Stomach (tissue), 4 donors: ENCODE measurements at regions not wholly inside any gene's neighbourhood (a gene's known extent, or its start where the extent isn't known, plus 50 kb on each side); places are given as distances from the start of the nearest gene placed in this dataset.

Source experiments
- CTCF ChIP-seq, 7 experiments: fragments of 450-650 bp in 4 of 7; fragments of 200-600 bp in 3 of 7; sonication (generic) in 3 of 7; IDR thresholded peaks; one replicate each; pipeline ENCODE4 v1.5.1; 2016 to 2019; ENCODE audit warnings: antibody characterized with exemption in 7 of 7, control low read depth in 2 of 7, mild to moderate bottlenecking in 1 of 7
- POLR2A ChIP-seq, 4 donors: fragments of 450-650 bp; IDR thresholded peaks; one replicate each; pipeline ENCODE4 v1.6.1; 2016; ENCODE audit warnings: antibody characterized with exemption in 4 of 4, control low read depth in 2 of 4, mild to moderate bottlenecking in 1 of 4, moderate library complexity in 1 of 4
- POLR2AphosphoS5 ChIP-seq, 3 donors: sonication (generic); formaldehyde crosslinking; IDR thresholded peaks; one replicate each; pipeline ENCODE4 v1.6.1; 2016; ENCODE audit warnings: antibody characterized with exemption in 3 of 3

- TF ChIP-seq CTCF (IDR thresholded peaks at IDR 0.05), result no peak
- TF ChIP-seq POLR2A (IDR thresholded peaks at IDR 0.05), result no peak
- no peak for TF ChIP-seq POLR2AphosphoS5 (IDR thresholded peaks at IDR 0.05)
These were observed 80.4 kb upstream of the SPTLC3 start for GRCh38 chr20:12928358-12928754.
